NB4 (cell line): ENCODE measurements at regions not wholly inside any gene's neighbourhood (a gene's known extent, or its start where the extent isn't known, plus 50 kb on each side); places are given as distances from the start of the nearest gene placed in this dataset.

Source experiments
- CTCF ChIP-seq: IDR thresholded peaks from one replicate; pipeline ENCODE4 v1.5.1; 2012; ENCODE audit warnings: low read depth, low read length
- MAX ChIP-seq: IDR thresholded peaks from 2 replicates; pipeline ENCODE4 v1.6.1; 2011; ENCODE audit warnings: low read depth, low read length
- POLR2A ChIP-seq: IDR thresholded peaks from 2 replicates; pipeline ENCODE4 v1.6.1; 2011; ENCODE audit warnings: mild to moderate bottlenecking; ENCODE audit not compliant: insufficient read length; ENCODE audit errors: extremely low read depth

- TF ChIP-seq CTCF (no peak), POLR2A (no peak), MAX (no peak)
These were observed 468.7 kb upstream of the ZEB2 start for GRCh38 chr2:144988591-144988990.
